Keratinocyte (primary cell): ENCODE measurements at regions not wholly inside any gene's neighbourhood (a gene's known extent, or its start where the extent isn't known, plus 50 kb on each side); places are given as distances from the start of the nearest gene placed in this dataset.

Source experiments
- DNase-seq: peaks from one replicate; pipeline ENCODE4 v3.0.0-alpha.2; 2011; ENCODE audit warnings: low read depth, missing footprints, low spot score
- FAIRE-seq: peaks from 2 replicates; lab custom pipeline; 2011; peaks lifted over from hg19 to GRCh38; lab: Jason Lieb, UNC
- H2AFZ ChIP-seq: 2 replicates; pipeline ENCODE4 v1.6.0; 2012; ENCODE audit warnings: low read length, control low read depth, inconsistent platforms; ENCODE audit not compliant: control insufficient read depth
- H3K27ac ChIP-seq: 2 replicates; pipeline ENCODE4 v1.5.1; 2011; ENCODE audit warnings: low read length; ENCODE audit not compliant: control insufficient read depth, insufficient read depth
- H3K27me3 ChIP-seq: 3 replicates; pipeline ENCODE4 v1.6.0; 2011; ENCODE audit warnings: low read length; ENCODE audit not compliant: control insufficient read depth, insufficient read depth; ENCODE audit errors: extremely low read depth
- H3K36me3 ChIP-seq, 2 experiments: 2 replicates in 1 of 2; 3 replicates in 1 of 2; pipeline ENCODE4 v1.5.1; 2011; ENCODE audit warnings: low read length in 2 of 2, mild to moderate bottlenecking in 1 of 2; ENCODE audit not compliant: control insufficient read depth in 2 of 2, insufficient read depth in 2 of 2; ENCODE audit errors: extremely low read depth in 1 of 2
- H3K4me1 ChIP-seq: 3 replicates; pipeline ENCODE4 v1.5.1; 2011; ENCODE audit warnings: low read length; ENCODE audit not compliant: control insufficient read depth, insufficient read depth; ENCODE audit errors: extremely low read depth
- H3K4me2 ChIP-seq: 3 replicates; pipeline ENCODE4 v1.6.0; 2011; ENCODE audit warnings: low read depth, low read length; ENCODE audit not compliant: control insufficient read depth, insufficient read depth; ENCODE audit errors: extremely low read depth
- H3K4me3 ChIP-seq, 3 experiments: fragments of 200-600 bp in 1 of 3; sonication (generic) in 1 of 3; 2 replicates in 2 of 3; 3 replicates in 1 of 3; pipeline ENCODE4 v1.5.1; 2011 to 2016; ENCODE audit warnings: low read length in 3 of 3, mild to moderate bottlenecking in 3 of 3, control low read depth in 2 of 3, inconsistent platforms in 1 of 3, low read depth in 1 of 3, mixed read lengths in 1 of 3, mixed run types in 1 of 3, moderate library complexity in 1 of 3; ENCODE audit not compliant: control insufficient read depth in 2 of 3, insufficient read depth in 2 of 3; ENCODE audit errors: extremely low read depth in 1 of 3
- H3K79me2 ChIP-seq: 2 replicates; pipeline ENCODE4 v1.6.0; 2012; ENCODE audit warnings: low read length; ENCODE audit not compliant: control insufficient read depth, insufficient read depth
- H3K9ac ChIP-seq: 3 replicates; pipeline ENCODE4 v1.6.0; 2011; ENCODE audit warnings: low read length; ENCODE audit not compliant: control insufficient read depth, insufficient read depth; ENCODE audit errors: extremely low read depth
- H3K9me1 ChIP-seq: 3 replicates; pipeline ENCODE4 v1.6.0; 2011; ENCODE audit warnings: low read length; ENCODE audit not compliant: control insufficient read depth, insufficient read depth; ENCODE audit errors: extremely low read depth
- H3K9me3 ChIP-seq: 2 replicates; pipeline ENCODE4 v1.5.1; 2012; ENCODE audit warnings: low read depth, low read length; ENCODE audit not compliant: control insufficient read depth
- H4K20me1 ChIP-seq: 3 replicates; pipeline ENCODE4 v1.6.0; 2011; ENCODE audit warnings: low read length; ENCODE audit not compliant: control insufficient read depth, insufficient read depth; ENCODE audit errors: extremely low read depth
- EZH2 ChIP-seq: IDR thresholded peaks from one replicate; pipeline ENCODE4 v1.6.1; 2012; ENCODE audit warnings: inconsistent platforms, mild to moderate bottlenecking, low read length, moderate library complexity
- dilution Hi-C: fragments of 300-500 bp; cut with MboI; formaldehyde crosslinking; loops from one replicate; pipeline ENCODE4 v1.7.0; 2020; ENCODE audit warnings: low sequenced_read_pairs; ENCODE audit not compliant: extremely low pct_ligation_motif_present
- TF ChIP-seq, protein P1 (sequence below), 3 experiments: IDR thresholded peaks in 1 of 3; conservative IDR thresholded peaks in 1 of 3; optimal IDR thresholded peaks in 1 of 3; 2 replicates in 2 of 3; 3 replicates in 1 of 3; pipeline versions ENCODE3 to v1.5.1; 2011; ENCODE audit warnings: low read length in 3 of 3, mild to moderate bottlenecking in 3 of 3, moderate library complexity in 2 of 3, control low read depth in 1 of 3, inconsistent platforms in 1 of 3; ENCODE audit not compliant: insufficient read depth in 2 of 3; ENCODE audit errors: extremely low read depth in 1 of 3

DNA sequence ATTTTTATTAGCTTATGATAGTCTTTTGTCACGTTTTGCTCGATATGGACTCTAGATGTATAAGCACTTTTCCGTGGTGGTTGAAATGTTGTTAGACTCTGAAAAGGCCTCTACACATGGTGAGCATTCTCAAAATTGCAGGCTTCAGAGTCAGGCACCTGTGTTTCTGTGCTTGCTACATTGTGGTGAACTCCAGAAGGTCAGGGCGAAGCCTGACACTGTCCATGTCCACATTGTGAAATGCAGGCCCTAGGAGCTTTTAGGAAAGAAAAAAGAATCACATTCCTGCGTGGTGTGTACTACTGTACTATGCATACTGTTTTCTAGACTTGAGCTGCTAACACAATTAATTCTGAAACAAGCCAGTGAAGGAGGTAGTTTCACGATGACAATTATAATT is 86.3 kb downstream of the HS3ST1 start:
- Histone ChIP-seq H4K20me1 (no peaks in the 10 kb centered on the region), H3K36me3 (no peaks in the 10 kb centered on the region), H3K4me1 (no peaks in the 10 kb centered on the region), H3K4me3 (no peak overlapping the region), H3K79me2 (no peaks in the 10 kb centered on the region), H3K9me3 (no peaks in the 10 kb centered on the region), H3K9ac (no peak overlapping the region), H3K27me3 (no peaks in the 10 kb centered on the region), H3K9me1 (no peaks in the 10 kb centered on the region), H3K27ac (no peak overlapping the region), H3K4me2 (no peak overlapping the region), H2AFZ (no peak overlapping the region)
- no peak for DNase-seq
- dilution Hi-C loops, result no loop called here
- FAIRE-seq, result no peak
- TF ChIP-seq, protein P1, sequence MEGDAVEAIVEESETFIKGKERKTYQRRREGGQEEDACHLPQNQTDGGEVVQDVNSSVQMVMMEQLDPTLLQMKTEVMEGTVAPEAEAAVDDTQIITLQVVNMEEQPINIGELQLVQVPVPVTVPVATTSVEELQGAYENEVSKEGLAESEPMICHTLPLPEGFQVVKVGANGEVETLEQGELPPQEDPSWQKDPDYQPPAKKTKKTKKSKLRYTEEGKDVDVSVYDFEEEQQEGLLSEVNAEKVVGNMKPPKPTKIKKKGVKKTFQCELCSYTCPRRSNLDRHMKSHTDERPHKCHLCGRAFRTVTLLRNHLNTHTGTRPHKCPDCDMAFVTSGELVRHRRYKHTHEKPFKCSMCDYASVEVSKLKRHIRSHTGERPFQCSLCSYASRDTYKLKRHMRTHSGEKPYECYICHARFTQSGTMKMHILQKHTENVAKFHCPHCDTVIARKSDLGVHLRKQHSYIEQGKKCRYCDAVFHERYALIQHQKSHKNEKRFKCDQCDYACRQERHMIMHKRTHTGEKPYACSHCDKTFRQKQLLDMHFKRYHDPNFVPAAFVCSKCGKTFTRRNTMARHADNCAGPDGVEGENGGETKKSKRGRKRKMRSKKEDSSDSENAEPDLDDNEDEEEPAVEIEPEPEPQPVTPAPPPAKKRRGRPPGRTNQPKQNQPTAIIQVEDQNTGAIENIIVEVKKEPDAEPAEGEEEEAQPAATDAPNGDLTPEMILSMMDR (optimal IDR thresholded peaks at IDR 0.05 in 1 of 3, IDR thresholded peaks at IDR 0.05 in 1 of 3, conservative IDR thresholded peaks at IDR 0.05 in 1 of 3; ENCODE audit: extremely low read depth in 1 of 3, insufficient read depth in 2 of 3, low read length in 3 of 3), result no peak
- no peak for TF ChIP-seq EZH2

DNA sequence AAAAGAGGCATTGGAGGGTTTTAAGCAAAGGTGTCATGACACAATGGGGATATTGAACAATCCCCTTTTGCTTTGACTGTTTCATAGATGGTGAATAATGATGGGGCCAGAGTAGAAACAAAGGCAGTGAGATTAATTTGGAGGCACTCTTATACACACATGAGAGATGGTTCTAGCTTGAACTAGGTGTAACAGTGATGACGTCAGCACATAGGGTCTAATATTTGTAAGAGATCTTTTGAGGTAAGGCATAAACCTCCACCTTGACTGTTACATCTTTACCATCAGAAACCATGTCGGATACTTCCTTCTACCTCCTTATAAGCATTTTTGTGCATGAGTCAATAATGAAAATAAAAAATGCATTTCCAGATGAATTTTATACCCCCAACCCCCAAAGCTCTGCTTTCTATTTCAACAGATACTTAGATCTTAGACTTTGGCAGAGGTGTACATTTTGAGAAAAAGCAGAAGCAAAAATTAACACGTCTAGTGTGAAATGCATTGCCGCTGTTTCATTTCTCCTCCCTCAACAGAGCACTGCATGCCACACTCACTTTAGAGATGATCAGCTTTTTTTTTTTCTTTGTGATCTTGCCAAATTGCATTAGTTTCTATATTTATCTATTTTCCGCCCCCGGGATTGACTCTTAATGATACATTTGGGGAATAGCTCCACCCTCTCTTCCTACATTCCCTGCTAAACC is 87.2 kb downstream of the HS3ST1 start:
- FAIRE-seq (no peak), DNase-seq (no peak)
- Histone ChIP-seq H3K27me3 (no peaks in the 10 kb centered on the region), H4K20me1 (no peaks in the 10 kb centered on the region), H3K27ac (no peak overlapping the region), H2AFZ (no peak overlapping the region), H3K36me3 (no peaks in the 10 kb centered on the region), H3K4me1 (no peaks in the 10 kb centered on the region), H3K4me2 (no peak overlapping the region), H3K9me3 (no peaks in the 10 kb centered on the region), H3K9me1 (no peaks in the 10 kb centered on the region), H3K79me2 (no peaks in the 10 kb centered on the region), H3K4me3 (no peak overlapping the region), H3K9ac (no peak overlapping the region)
- dilution Hi-C loops, result no loop called here
- no peak for TF ChIP-seq EZH2
- TF ChIP-seq, protein P1 (optimal IDR thresholded peaks at IDR 0.05 in 1 of 3, IDR thresholded peaks at IDR 0.05 in 1 of 3, conservative IDR thresholded peaks at IDR 0.05 in 1 of 3; ENCODE audit: extremely low read depth in 1 of 3, insufficient read depth in 2 of 3, low read length in 3 of 3), result no peak
